T1000 (cell line): ENCODE measurements at regions not wholly inside any gene's neighbourhood (a gene's known extent, or its start where the extent isn't known, plus 50 kb on each side); places are given as distances from the start of the nearest gene placed in this dataset.
"Not testable (repeated sequence)": the region's sequence is repeated elsewhere in the genome, so short reads cannot be mapped to it uniquely, and the experiment has no call there.

ENCODE experiments used
- DNase-seq: peaks from one replicate; lab custom pipeline; 2025; ENCODE audit warnings: mixed read lengths; lab: John Stamatoyannopoulos, UW

GRCh38 chr13:87207280-87208003 lies 463.7 kb upstream of the SLITRK5 start:
- DNase-seq, result no peak

GRCh38 chr13:87208636-87209035 lies 462.5 kb upstream of the SLITRK5 start:
- no peak for DNase-seq

GRCh38 chr13:87234981-87235380 lies 436.2 kb upstream of the SLITRK5 start:
- no peak for DNase-seq

GRCh38 chr13:87235621-87236020 lies 435.6 kb upstream of the SLITRK5 start:
- no peak for DNase-seq

- no peak for DNase-seq
Observed at GRCh38 chr13:87244256-87244890, 426.8 kb upstream of the SLITRK5 start.

- not testable (repeated sequence) for DNase-seq
Observed at GRCh38 chr13:87249847-87250246, 421.3 kb upstream of the SLITRK5 start.

- no peak for DNase-seq
Observed at GRCh38 chr13:87255394-87255793, 415.8 kb upstream of the SLITRK5 start.

GRCh38 chr13:87259479-87260083 lies 411.6 kb upstream of the SLITRK5 start:
- no peak for DNase-seq

- DNase-seq, result no peak
Observed at GRCh38 chr13:87274209-87274819, 396.9 kb upstream of the SLITRK5 start.

GRCh38 chr13:87280139-87280538 lies 391.0 kb upstream of the SLITRK5 start:
- DNase-seq, result no peak

- no peak for DNase-seq
Observed at GRCh38 chr13:87287721-87288120, 383.4 kb upstream of the SLITRK5 start.

- no peak for DNase-seq
Observed at GRCh38 chr13:87295636-87296035, 375.5 kb upstream of the SLITRK5 start.

GRCh38 chr13:87302034-87302433 lies 369.1 kb upstream of the SLITRK5 start:
- no peak for DNase-seq

- no peak for DNase-seq
Observed at GRCh38 chr13:87302931-87303330, 368.2 kb upstream of the SLITRK5 start.

- DNase-seq, result no peak
Observed at GRCh38 chr13:87311165-87311564, 360.0 kb upstream of the SLITRK5 start.

GRCh38 chr13:87314822-87315221 lies 356.3 kb upstream of the SLITRK5 start:
- DNase-seq, result no peak

GRCh38 chr13:87322386-87322785 lies 348.8 kb upstream of the SLITRK5 start:
- DNase-seq, result no peak

- DNase-seq, result no peak
Observed at GRCh38 chr13:87324558-87324957, 346.6 kb upstream of the SLITRK5 start.

GRCh38 chr13:87331178-87331577 lies 340.0 kb upstream of the SLITRK5 start:
- DNase-seq, result no peak

- DNase-seq, result no peak
Observed at GRCh38 chr13:87333599-87333998, 337.6 kb upstream of the SLITRK5 start.

- no peak for DNase-seq
Observed at GRCh38 chr13:87334176-87334575, 337.0 kb upstream of the SLITRK5 start.

- DNase-seq, result not testable (repeated sequence)
Observed at GRCh38 chr13:87336346-87336889, 334.8 kb upstream of the SLITRK5 start.

- no peak for DNase-seq
Observed at GRCh38 chr13:87344176-87344575, 327.0 kb upstream of the SLITRK5 start.
